HepG2 (cell line): ENCODE measurements at regions not wholly inside any gene's neighbourhood (a gene's known extent, or its start where the extent isn't known, plus 50 kb on each side); places are given as distances from the start of the nearest gene placed in this dataset.

Experiments used
- ATAC-seq: fragments of 200-7000 bp; cut with Tn5 transposase; 3 replicates; pipeline ENCODE4 v1.9.1; 2020; ENCODE audit warnings: mild to moderate bottlenecking, moderate library complexity
- BruUV-seq: library from RNA; stranded (reverse); fragments of 400-500 nt; replicated peaks from 2 replicates; lab custom pipeline; 2021; lab: Mats Ljungman, UMichigan
- CTCF ChIA-PET: fragments of 300-600 bp; formaldehyde crosslinking; extraction: SDS; loops from one replicate; lab custom pipeline; 2021; ENCODE audit warnings: low total read pairs, inconsistent platforms, low intra/inter-chr PET ratio; lab: Yijun Ruan, JAX
- POLR2A ChIA-PET: fragments of 350-600 bp; sonication (Branson Sonifier 250); formaldehyde crosslinking; loops from one replicate; lab custom pipeline; 2020; ENCODE audit warnings: antibody characterized with exemption, inconsistent platforms; lab: Yijun Ruan, JAX
- DNase-seq: peaks from one replicate; pipeline ENCODE4 v3.0.0-alpha.2; 2015; ENCODE audit warnings: low spot score
- FAIRE-seq: peaks from 3 replicates; lab custom pipeline; 2011; peaks lifted over from hg19 to GRCh38; lab: Jason Lieb, UNC
- H2AFZ ChIP-seq: one replicate; pipeline ENCODE4 v1.6.1; 2011; ENCODE audit warnings: low read length, inconsistent platforms
- H3K27ac ChIP-seq: fragments of 300-600 bp; 3 replicates; pipeline ENCODE4 v1.8.0; 2011; ENCODE audit warnings: mixed run types, mild to moderate bottlenecking, mixed read lengths, low read length, inconsistent platforms; ENCODE audit not compliant: insufficient read depth; ENCODE audit errors: extremely low read length
- H3K27me3 ChIP-seq, 2 experiments: fragments of 200-600 bp in 1 of 2; 2 replicates in 1 of 2; 3 replicates in 1 of 2; pipeline versions ENCODE4 v1.6.0 to v1.8.0; 2011; ENCODE audit warnings: low read length in 2 of 2, mild to moderate bottlenecking in 2 of 2, moderate library complexity in 2 of 2, inconsistent platforms in 1 of 2; ENCODE audit not compliant: insufficient read depth in 2 of 2, control insufficient read depth in 1 of 2
- H3K36me3 ChIP-seq, 2 experiments: fragments of 200-600 bp in 1 of 2; replicated peaks in 1 of 2; 2 replicates in 1 of 2; 3 replicates in 1 of 2; pipeline versions ENCODE4 v1.5.1 to v1.8.0; 2011; ENCODE audit warnings: low read length in 2 of 2, inconsistent platforms in 1 of 2; ENCODE audit not compliant: insufficient read depth in 2 of 2, control insufficient read depth in 1 of 2
- H3K4me1 ChIP-seq: 2 replicates; pipeline ENCODE4 v1.5.1; 2012; ENCODE audit warnings: low read length, inconsistent platforms; ENCODE audit not compliant: insufficient read depth
- H3K4me2 ChIP-seq: 2 replicates; pipeline ENCODE4 v1.6.0; 2011; ENCODE audit warnings: low read depth, low read length, inconsistent platforms
- H3K4me3 ChIP-seq, 3 experiments: fragments of 200-600 bp in 1 of 3; sonication (generic), shearing (Covaris generic) in 1 of 3; replicated peaks in 1 of 3; 2 replicates each; pipeline ENCODE4 v1.5.1; 2011 to 2016; ENCODE audit warnings: low read length in 3 of 3, inconsistent platforms in 2 of 3, low read depth in 2 of 3, mild to moderate bottlenecking in 2 of 3, control low read depth in 1 of 3, mixed read lengths in 1 of 3; ENCODE audit not compliant: insufficient read depth in 1 of 3
- H3K79me2 ChIP-seq: one replicate; pipeline ENCODE4 v1.6.1; 2011; ENCODE audit warnings: low read length, inconsistent platforms; ENCODE audit not compliant: insufficient read depth
- H3K9ac ChIP-seq: 2 replicates; pipeline ENCODE4 v1.6.0; 2011; ENCODE audit warnings: mild to moderate bottlenecking, low read depth, low read length, inconsistent platforms; ENCODE audit not compliant: insufficient read depth
- H3K9me3 ChIP-seq: 2 replicates; pipeline ENCODE4 v1.5.1; 2012; ENCODE audit warnings: mild to moderate bottlenecking, low read length
- H4K20me1 ChIP-seq: 2 replicates; pipeline ENCODE4 v1.6.0; 2011; ENCODE audit warnings: inconsistent platforms, mild to moderate bottlenecking, low read length, moderate library complexity; ENCODE audit not compliant: insufficient read depth
- CHCHD3 ChIP-seq: sonication (generic); formaldehyde crosslinking; IDR thresholded peaks from 2 replicates; pipeline ENCODE4 v1.8.0; 2022; ENCODE audit warnings: mild to moderate bottlenecking, missing genetic modification reagents, moderate library complexity
- FOXA1 ChIP-seq, 2 experiments: fragments of 450-650 bp in 1 of 2; sonication (generic) in 1 of 2; formaldehyde crosslinking in 1 of 2; IDR thresholded peaks; 2 replicates each; pipeline versions ENCODE4 v1.4.0 to v1.6.1; 2016 to 2020; ENCODE audit warnings: missing genetic modification reagents in 1 of 2
- IRF1 ChIP-seq: sonication (generic); formaldehyde crosslinking; IDR thresholded peaks from 2 replicates; pipeline ENCODE4 v1.4.0; 2020; ENCODE audit warnings: low read depth, mild to moderate bottlenecking, missing genetic modification reagents
- MBNL3 ChIP-seq: fragments of 250-450 bp; sonication (Bioruptor Pico); conservative IDR thresholded peaks from 2 replicates; pipeline ENCODE4 v1.8.0; 2022; ENCODE audit warnings: mild to moderate bottlenecking, inconsistent platforms
- PHF20 ChIP-seq: sonication (generic); formaldehyde crosslinking; IDR thresholded peaks from 2 replicates; pipeline ENCODE4 v1.5.0; 2020; ENCODE audit warnings: mild to moderate bottlenecking, missing genetic modification reagents
- RERE ChIP-seq: IDR thresholded peaks from 2 replicates; pipeline ENCODE4 v1.6.1; 2016; ENCODE audit warnings: low read depth, missing genetic modification reagents, missing compliant biosample characterization
- SCMH1 ChIP-seq: sonication (generic); formaldehyde crosslinking; IDR thresholded peaks from 2 replicates; pipeline ENCODE4 v1.9.0; 2021; ENCODE audit warnings: missing genetic modification reagents, mild to moderate bottlenecking, borderline replicate concordance
- ZBTB42 ChIP-seq: sonication (generic); formaldehyde crosslinking; IDR thresholded peaks from 2 replicates; pipeline ENCODE4 v1.5.0; 2020; ENCODE audit warnings: mild to moderate bottlenecking, missing genetic modification reagents
- ZC3H13 ChIP-seq: sonication (generic); formaldehyde crosslinking; IDR thresholded peaks from 2 replicates; pipeline ENCODE4 v1.8.1; 2023; ENCODE audit warnings: mild to moderate bottlenecking, missing genetic modification reagents, moderate library complexity
- ZNF850 ChIP-seq: sonication (generic); formaldehyde crosslinking; conservative IDR thresholded peaks from 2 replicates; pipeline ENCODE4 v1.9.0; 2021; ENCODE audit warnings: mild to moderate bottlenecking, missing genetic modification reagents
- WGBS: methylation state at CpG from one replicate; pipeline ENCODE4 v1.1.6; 2017; ENCODE audit warnings: low lambda C conversion rate; 5-methylcytosine and 5-hydroxymethylcytosine counted together
- in situ Hi-C: cut with HindIII; loops from 2 replicates; pipeline ENCODE4 v1.10.0; 2017; ENCODE audit warnings: low pct_unique_long_range_greater_than_20kb; ENCODE audit not compliant: extremely low pct_ligation_motif_present
- intact Hi-C: fragments of 100-400 bp; cut with micrococcal nuclease; formaldehyde crosslinking; loops from one replicate; pipeline ENCODE4 v1.10.0; 2022; ENCODE audit not compliant: unreplicated experiment
- TF ChIP-seq, protein P1 (sequence below): sonication (generic); formaldehyde crosslinking; IDR thresholded peaks from 2 replicates; pipeline ENCODE4 v1.4.0; 2020; ENCODE audit warnings: mild to moderate bottlenecking, missing genetic modification reagents
- TF ChIP-seq, protein P2 (sequence below): sonication (generic); formaldehyde crosslinking; IDR thresholded peaks from 2 replicates; pipeline ENCODE4 v1.8.1; 2022; ENCODE audit warnings: low read depth, mild to moderate bottlenecking, missing genetic modification reagents
- TF ChIP-seq, protein P3 (sequence below): fragments of 450-650 bp; IDR thresholded peaks from 2 replicates; pipeline ENCODE4 v1.6.1; 2017

DNA sequence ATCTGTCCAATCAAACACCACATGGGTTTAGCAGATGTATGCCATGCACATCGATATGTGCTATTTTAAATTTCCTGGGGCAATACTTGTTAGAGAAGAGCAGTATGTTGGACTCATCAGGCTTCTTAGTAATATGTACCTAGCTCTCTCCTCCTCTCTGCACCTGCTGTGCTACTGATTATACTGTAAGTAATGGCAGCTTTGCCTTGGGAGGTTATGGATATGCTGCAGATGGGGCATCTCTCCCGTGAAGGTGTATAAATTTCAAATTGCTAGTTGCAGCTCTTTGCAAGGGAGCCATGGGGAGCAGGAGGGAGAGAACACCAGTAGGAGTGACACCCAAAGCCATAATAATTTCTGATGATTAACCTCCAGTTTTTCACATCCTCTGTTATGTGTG is 101.5 kb downstream of the SPATA31D1 start (continued):
- TF ChIP-seq RERE (CRISPR knock-in tag): no peak
- TF ChIP-seq, protein P1, sequence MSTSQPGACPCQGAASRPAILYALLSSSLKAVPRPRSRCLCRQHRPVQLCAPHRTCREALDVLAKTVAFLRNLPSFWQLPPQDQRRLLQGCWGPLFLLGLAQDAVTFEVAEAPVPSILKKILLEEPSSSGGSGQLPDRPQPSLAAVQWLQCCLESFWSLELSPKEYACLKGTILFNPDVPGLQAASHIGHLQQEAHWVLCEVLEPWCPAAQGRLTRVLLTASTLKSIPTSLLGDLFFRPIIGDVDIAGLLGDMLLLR (CRISPR knock-in tag): no peak
- TF ChIP-seq PHF20 (CRISPR knock-in tag): no peak
- TF ChIP-seq FOXA1 (IDR thresholded peaks at IDR 0.05): no peak
- TF ChIP-seq FOXA1 (CRISPR knock-in tag; IDR thresholded peaks at IDR 0.05): no peak

- no peak for DNase-seq
- in situ Hi-C loops: no loop called here
- H3K4me3 ChIP-seq: no peak overlapping the region
- 0% methylated on average over 1 of the region's 1 CpG for WGBS
- no peaks in the 10 kb centered on the region for H3K9me3 ChIP-seq
- no peaks in the 10 kb centered on the region for H4K20me1 ChIP-seq
- BruUV-seq: no TSS peak
- no peaks in the 10 kb centered on the region for H3K36me3 ChIP-seq
- H3K4me1 ChIP-seq: no peaks in the 10 kb centered on the region
- H3K4me2 ChIP-seq: no peak overlapping the region
- no peak overlapping the region for H3K9ac ChIP-seq
- FAIRE-seq: no peak
- H3K27me3 ChIP-seq: no peaks in the 10 kb centered on the region
- ChIA-PET CTCF (no interaction called here), POLR2A (no interaction called here)
- H3K79me2 ChIP-seq: no peaks in the 10 kb centered on the region
- H2AFZ ChIP-seq: no peak overlapping the region
- intact Hi-C loops: no loop called here
- no peak overlapping the region for H3K27ac ChIP-seq
- no peak for ATAC-seq
- TF ChIP-seq SCMH1 (CRISPR knock-in tag) (no peak), IRF1 (CRISPR knock-in tag) (no peak), ZNF850 (CRISPR knock-in tag) (no peak), CHCHD3 (CRISPR knock-in tag) (no peak), MBNL3 (CRISPR knock-in tag) (no peak), ZBTB42 (CRISPR knock-in tag) (no peak), ZC3H13 (no peak)
- TF ChIP-seq, protein P2, sequence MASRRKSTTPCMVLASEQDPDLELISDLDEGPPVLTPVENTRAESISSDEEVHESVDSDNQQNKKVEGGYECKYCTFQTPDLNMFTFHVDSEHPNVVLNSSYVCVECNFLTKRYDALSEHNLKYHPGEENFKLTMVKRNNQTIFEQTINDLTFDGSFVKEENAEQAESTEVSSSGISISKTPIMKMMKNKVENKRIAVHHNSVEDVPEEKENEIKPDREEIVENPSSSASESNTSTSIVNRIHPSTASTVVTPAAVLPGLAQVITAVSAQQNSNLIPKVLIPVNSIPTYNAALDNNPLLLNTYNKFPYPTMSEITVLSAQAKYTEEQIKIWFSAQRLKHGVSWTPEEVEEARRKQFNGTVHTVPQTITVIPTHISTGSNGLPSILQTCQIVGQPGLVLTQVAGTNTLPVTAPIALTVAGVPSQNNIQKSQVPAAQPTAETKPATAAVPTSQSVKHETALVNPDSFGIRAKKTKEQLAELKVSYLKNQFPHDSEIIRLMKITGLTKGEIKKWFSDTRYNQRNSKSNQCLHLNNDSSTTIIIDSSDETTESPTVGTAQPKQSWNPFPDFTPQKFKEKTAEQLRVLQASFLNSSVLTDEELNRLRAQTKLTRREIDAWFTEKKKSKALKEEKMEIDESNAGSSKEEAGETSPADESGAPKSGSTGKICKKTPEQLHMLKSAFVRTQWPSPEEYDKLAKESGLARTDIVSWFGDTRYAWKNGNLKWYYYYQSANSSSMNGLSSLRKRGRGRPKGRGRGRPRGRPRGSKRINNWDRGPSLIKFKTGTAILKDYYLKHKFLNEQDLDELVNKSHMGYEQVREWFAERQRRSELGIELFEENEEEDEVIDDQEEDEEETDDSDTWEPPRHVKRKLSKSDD: no peak
- TF ChIP-seq, protein P3, sequence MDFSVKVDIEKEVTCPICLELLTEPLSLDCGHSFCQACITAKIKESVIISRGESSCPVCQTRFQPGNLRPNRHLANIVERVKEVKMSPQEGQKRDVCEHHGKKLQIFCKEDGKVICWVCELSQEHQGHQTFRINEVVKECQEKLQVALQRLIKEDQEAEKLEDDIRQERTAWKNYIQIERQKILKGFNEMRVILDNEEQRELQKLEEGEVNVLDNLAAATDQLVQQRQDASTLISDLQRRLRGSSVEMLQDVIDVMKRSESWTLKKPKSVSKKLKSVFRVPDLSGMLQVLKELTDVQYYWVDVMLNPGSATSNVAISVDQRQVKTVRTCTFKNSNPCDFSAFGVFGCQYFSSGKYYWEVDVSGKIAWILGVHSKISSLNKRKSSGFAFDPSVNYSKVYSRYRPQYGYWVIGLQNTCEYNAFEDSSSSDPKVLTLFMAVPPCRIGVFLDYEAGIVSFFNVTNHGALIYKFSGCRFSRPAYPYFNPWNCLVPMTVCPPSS: no peak
Observed at GRCh38 chr9:82091100-82091499, 102.5 kb downstream of the SPATA31D1 start.
